Spleen (tissue), 11 donors: ENCODE measurements at regions not wholly inside any gene's neighbourhood (a gene's known extent, or its start where the extent isn't known, plus 50 kb on each side); places are given as distances from the start of the nearest gene placed in this dataset.

Experiments
- DNase-seq: peaks from one replicate; pipeline ENCODE4 v3.0.0-alpha.2; 2020
- H3K27ac ChIP-seq, 8 donors: fragments of 200-600 bp; sonication (generic) in 7 of 8; 1 replicate in 4 of 8; 2 replicates in 4 of 8; pipeline versions ENCODE4 v1.5.0 to v1.8.0; 2016 to 2021; ENCODE audit warnings: inconsistent platforms in 4 of 8, mild to moderate bottlenecking in 4 of 8, moderate library complexity in 1 of 8
- H3K27me3 ChIP-seq, 7 donors: fragments of 200-600 bp; sonication (generic) in 6 of 7; replicated peaks in 1 of 7; 1 replicate in 4 of 7; 2 replicates in 3 of 7; pipeline versions ENCODE4 v1.5.0 to v1.8.0; 2016 to 2021; ENCODE audit warnings: inconsistent platforms in 3 of 7, mild to moderate bottlenecking in 1 of 7
- H3K36me3 ChIP-seq, 6 donors: fragments of 200-600 bp; sonication (generic) in 5 of 6; 1 replicate in 4 of 6; 2 replicates in 2 of 6; pipeline versions ENCODE4 v1.5.0 to v1.8.0; 2016 to 2021; ENCODE audit warnings: inconsistent platforms in 2 of 6
- H3K4me1 ChIP-seq, 6 donors: fragments of 200-600 bp; sonication (generic) in 5 of 6; 1 replicate in 3 of 6; 2 replicates in 3 of 6; pipeline versions ENCODE4 v1.5.0 to v1.8.0; 2016 to 2021; ENCODE audit warnings: inconsistent platforms in 3 of 6
- H3K4me3 ChIP-seq, 8 donors: fragments of 200-600 bp; sonication (generic) in 7 of 8; 1 replicate in 4 of 8; 2 replicates in 4 of 8; pipeline versions ENCODE4 v1.5.0 to v1.8.0; 2016 to 2021; ENCODE audit warnings: inconsistent platforms in 4 of 8, mild to moderate bottlenecking in 4 of 8, moderate library complexity in 2 of 8
- H3K9me3 ChIP-seq, 8 donors: fragments of 200-600 bp; sonication (generic) in 7 of 8; 1 replicate in 4 of 8; 2 replicates in 4 of 8; pipeline versions ENCODE4 v1.5.0 to v1.8.0; 2016 to 2021; ENCODE audit warnings: inconsistent platforms in 4 of 8
- POLR2A ChIP-seq, 3 donors: fragments of 450-650 bp; IDR thresholded peaks; one replicate each; pipeline ENCODE4 v1.5.1; 2017; ENCODE audit warnings: antibody characterized with exemption in 3 of 3, mild to moderate bottlenecking in 1 of 3
- POLR2AphosphoS5 ChIP-seq, 3 donors: sonication (generic); formaldehyde crosslinking; IDR thresholded peaks; one replicate each; pipeline ENCODE4 v1.5.1; 2017; ENCODE audit warnings: antibody characterized with exemption in 3 of 3
- WGBS, 5 donors: extraction: QIAGEN DNeasy Blood & Tissue Kit in 3 of 5; methylation state at CpG; one replicate each; pipeline versions ENCODE4 v1.1.5 to v1.1.7; 2013 to 2018; 5-methylcytosine and 5-hydroxymethylcytosine counted together
- intact Hi-C: fragments of 100-400 bp; cut with DNase I; formaldehyde crosslinking; loops from one replicate; pipeline ENCODE4 v1.15.0; 2023; ENCODE audit warnings: low total_unique reads
- TF ChIP-seq, protein P1 (sequence below), 11 experiments: fragments of 200-600 bp in 7 of 11; fragments of 450-650 bp in 4 of 11; sonication (generic) in 4 of 11; IDR thresholded peaks in 8 of 11; conservative IDR thresholded peaks in 3 of 11; 1 replicate in 7 of 11; 2 replicates in 4 of 11; pipeline versions ENCODE4 v1.4.0 to v1.8.0; 2016 to 2021; ENCODE audit warnings: antibody characterized with exemption in 11 of 11, inconsistent platforms in 4 of 11, mild to moderate bottlenecking in 1 of 11
- donor health status: healthy with polysubstance abuse.
- donor health status: DM: no; HTN: no; CAD: no; lungs with moderate emphysema.
- donor health status: DM: no; HTN: no; CAD: no.
- donor health status: Bipolar disorder and iron deficiency.
- donor health status: healthy.
- donor health status: DM: no; HTN: no; CAD: no.
- donor health status: DM: yes; HTN: yes; CAD: no.

DNA sequence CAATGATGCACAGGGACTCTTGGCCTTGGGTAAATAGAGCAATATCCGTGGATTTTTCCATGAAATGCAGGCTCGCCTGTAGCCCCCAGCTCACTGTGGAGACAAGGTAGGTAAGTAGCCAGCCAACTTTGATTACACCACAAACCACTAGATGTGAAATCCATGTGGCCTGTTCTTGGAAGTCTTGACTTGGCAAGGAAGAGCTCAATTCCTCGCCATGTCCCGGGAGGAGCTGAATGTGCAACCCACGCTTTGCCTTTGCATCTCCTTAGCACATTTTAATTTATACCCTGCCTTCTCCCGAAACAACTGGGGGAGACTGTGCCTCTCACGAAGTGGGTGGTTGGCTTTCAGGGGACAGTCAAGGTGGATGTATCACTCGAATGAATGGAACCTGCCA, 347.7 kb upstream of the MKI67 start:
- H3K9me3 ChIP-seq = no peaks in the 10 kb centered on the region
- H3K27ac ChIP-seq = no peak overlapping the region
- H3K27me3 ChIP-seq = peaks cover 0 to 4% (median 0%) of the 10 kb centered on the region in 7 donors
- no peaks in the 10 kb centered on the region for H3K36me3 ChIP-seq
- WGBS, 5 donors = 75 to 95% (median 82%) methylated on average over 8 of the region's 8 CpGs
- intact Hi-C loops = no loop called here
- H3K4me1 ChIP-seq = no peaks in the 10 kb centered on the region
- H3K4me3 ChIP-seq = no peak overlapping the region
- DNase-seq = no peak
- TF ChIP-seq POLR2A (IDR thresholded peaks at IDR 0.05) (no peak), POLR2AphosphoS5 (IDR thresholded peaks at IDR 0.05) (no peak)
- TF ChIP-seq, protein P1, sequence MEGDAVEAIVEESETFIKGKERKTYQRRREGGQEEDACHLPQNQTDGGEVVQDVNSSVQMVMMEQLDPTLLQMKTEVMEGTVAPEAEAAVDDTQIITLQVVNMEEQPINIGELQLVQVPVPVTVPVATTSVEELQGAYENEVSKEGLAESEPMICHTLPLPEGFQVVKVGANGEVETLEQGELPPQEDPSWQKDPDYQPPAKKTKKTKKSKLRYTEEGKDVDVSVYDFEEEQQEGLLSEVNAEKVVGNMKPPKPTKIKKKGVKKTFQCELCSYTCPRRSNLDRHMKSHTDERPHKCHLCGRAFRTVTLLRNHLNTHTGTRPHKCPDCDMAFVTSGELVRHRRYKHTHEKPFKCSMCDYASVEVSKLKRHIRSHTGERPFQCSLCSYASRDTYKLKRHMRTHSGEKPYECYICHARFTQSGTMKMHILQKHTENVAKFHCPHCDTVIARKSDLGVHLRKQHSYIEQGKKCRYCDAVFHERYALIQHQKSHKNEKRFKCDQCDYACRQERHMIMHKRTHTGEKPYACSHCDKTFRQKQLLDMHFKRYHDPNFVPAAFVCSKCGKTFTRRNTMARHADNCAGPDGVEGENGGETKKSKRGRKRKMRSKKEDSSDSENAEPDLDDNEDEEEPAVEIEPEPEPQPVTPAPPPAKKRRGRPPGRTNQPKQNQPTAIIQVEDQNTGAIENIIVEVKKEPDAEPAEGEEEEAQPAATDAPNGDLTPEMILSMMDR (IDR thresholded peaks at IDR 0.05 in 8 of 11, conservative IDR thresholded peaks at IDR 0.05 in 3 of 11) = no peak

DNA sequence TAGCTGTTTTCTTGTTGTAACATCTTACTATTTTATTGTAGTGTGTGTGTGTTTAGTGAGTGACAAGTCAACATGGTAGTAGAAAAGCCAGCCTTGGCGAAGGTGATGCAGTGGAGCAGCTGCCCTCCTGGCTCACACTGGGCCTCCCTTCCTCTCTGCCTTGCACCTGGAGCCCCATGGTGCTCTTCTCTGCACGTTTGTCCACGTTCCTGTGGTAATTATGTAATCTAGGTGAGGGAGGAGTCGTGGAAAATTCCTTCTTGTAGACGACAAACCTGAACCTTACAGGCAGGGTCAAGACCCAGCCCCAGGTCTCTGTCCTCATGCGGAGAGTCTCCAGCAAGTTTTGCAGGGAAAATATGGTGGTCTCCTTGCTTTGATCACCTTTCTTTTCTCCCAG, 348.3 kb upstream of the MKI67 start:
- no peaks in the 10 kb centered on the region for H3K9me3 ChIP-seq
- H3K4me3 ChIP-seq = no peak overlapping the region
- no peaks in the 10 kb centered on the region for H3K36me3 ChIP-seq
- 60 to 78% (median 73%) methylated on average over 6 of the region's 6 CpGs for WGBS, 5 donors
- intact Hi-C loops = no loop called here
- TF ChIP-seq, protein P1 (IDR thresholded peaks at IDR 0.05 in 8 of 11, conservative IDR thresholded peaks at IDR 0.05 in 3 of 11) = no peak
- TF ChIP-seq POLR2AphosphoS5 (IDR thresholded peaks at IDR 0.05) (no peak), POLR2A (IDR thresholded peaks at IDR 0.05) (no peak)
- peaks cover 0 to 4% (median 0%) of the 10 kb centered on the region in 7 donors for H3K27me3 ChIP-seq
- DNase-seq = no peak
- no peaks in the 10 kb centered on the region for H3K4me1 ChIP-seq
- no peak overlapping the region for H3K27ac ChIP-seq

DNA sequence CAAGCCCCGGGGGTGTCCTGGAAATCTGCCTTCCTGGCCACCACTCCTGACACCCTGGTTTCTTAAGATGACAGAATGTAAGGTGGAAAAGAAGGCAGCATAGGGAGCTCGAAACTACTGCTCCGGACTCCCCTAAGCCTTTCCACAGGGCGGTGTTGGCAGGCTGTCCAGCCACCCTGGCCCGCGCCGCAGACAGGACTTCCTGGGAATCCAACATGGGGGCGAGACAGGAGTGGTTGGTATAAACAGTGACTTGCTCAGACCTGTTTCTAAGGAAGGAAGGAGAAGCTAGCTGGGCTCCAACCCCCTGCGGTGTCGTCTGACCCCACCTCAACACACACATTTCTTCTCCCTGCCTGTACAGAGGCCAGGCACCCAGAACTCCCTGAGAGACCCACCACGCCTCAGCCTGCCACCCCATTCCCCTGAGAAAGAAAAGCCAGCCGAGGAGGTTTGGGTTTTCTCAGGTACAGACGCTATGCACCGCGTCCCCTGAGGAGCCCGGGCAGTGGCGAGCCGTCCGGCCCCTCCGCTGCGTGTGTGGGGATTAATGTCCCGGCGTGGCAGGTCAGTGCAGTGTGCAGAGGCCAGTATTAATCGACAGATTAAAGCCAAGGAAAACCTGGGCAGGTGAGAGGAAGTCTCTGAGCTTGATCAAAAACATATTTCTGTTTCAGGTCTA, 349.6 kb upstream of the MKI67 start:
- TF ChIP-seq, protein P1 (IDR thresholded peaks at IDR 0.05 in 8 of 11, conservative IDR thresholded peaks at IDR 0.05 in 3 of 11) = no peak
- TF ChIP-seq POLR2AphosphoS5 (IDR thresholded peaks at IDR 0.05) (no peak), POLR2A (IDR thresholded peaks at IDR 0.05) (no peak)
- H3K27ac ChIP-seq = no peak overlapping the region
- WGBS, 5 donors = 83 to 90% (median 89%) methylated on average over 24 of the region's 24 CpGs
- H3K4me3 ChIP-seq = no peak overlapping the region
- DNase-seq = no peak
- H3K36me3 ChIP-seq = no peaks in the 10 kb centered on the region
- H3K9me3 ChIP-seq = no peaks in the 10 kb centered on the region
- H3K4me1 ChIP-seq = no peaks in the 10 kb centered on the region
- intact Hi-C loops = no loop called here
- peaks cover 0 to 4% (median 0%) of the 10 kb centered on the region in 7 donors for H3K27me3 ChIP-seq

DNA sequence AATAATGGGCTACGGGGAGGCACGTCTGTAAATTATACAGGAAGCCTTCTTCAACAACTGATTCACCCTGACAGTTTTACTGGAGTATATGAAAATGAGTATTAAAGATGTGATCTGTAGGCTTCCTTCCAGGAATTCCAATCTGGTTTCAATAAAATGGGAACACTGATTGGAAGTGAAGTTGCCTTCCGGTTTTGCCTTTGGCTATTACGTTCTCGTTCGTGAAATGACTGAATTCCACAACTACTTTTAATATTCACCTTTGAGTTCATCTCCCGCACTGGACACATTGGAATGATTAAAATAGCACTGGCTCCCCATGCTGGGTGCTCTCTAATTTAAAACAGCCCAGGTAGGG, 350.1 kb upstream of the MKI67 start:
- no peak overlapping the region for H3K27ac ChIP-seq
- intact Hi-C loops = no loop called here
- no peaks in the 10 kb centered on the region for H3K9me3 ChIP-seq
- no peaks in the 10 kb centered on the region for H3K4me1 ChIP-seq
- H3K27me3 ChIP-seq = peaks cover 0 to 4% (median 0%) of the 10 kb centered on the region in 7 donors
- 86 to 95% (median 89%) methylated on average over 7 of the region's 7 CpGs for WGBS, 5 donors
- no peak for DNase-seq
- H3K36me3 ChIP-seq = no peaks in the 10 kb centered on the region
- no peak for TF ChIP-seq POLR2AphosphoS5 (IDR thresholded peaks at IDR 0.05)
- TF ChIP-seq POLR2A (IDR thresholded peaks at IDR 0.05) = no peak
- TF ChIP-seq, protein P1 (IDR thresholded peaks at IDR 0.05 in 8 of 11, conservative IDR thresholded peaks at IDR 0.05 in 3 of 11) = no peak
- no peak overlapping the region for H3K4me3 ChIP-seq
